H1 (cell line): ENCODE measurements at regions not wholly inside any gene's neighbourhood (a gene's known extent, or its start where the extent isn't known, plus 50 kb on each side); places are given as distances from the start of the nearest gene placed in this dataset.

Experiments used
- CTCF ChIA-PET: fragments of 300-600 bp; sonication (Branson Sonifier 250); formaldehyde crosslinking; loops from one replicate; lab custom pipeline; 2021; ENCODE audit not compliant: partially characterized antibody; lab: Charles Lee
- POLR2A ChIA-PET: fragments of 300-600 bp; sonication (Branson Sonifier 250); formaldehyde crosslinking; loops from one replicate; lab custom pipeline; 2021; ENCODE audit warnings: inconsistent platforms; ENCODE audit not compliant: partially characterized antibody; lab: Charles Lee
- DNase-seq, 2 experiments: peaks; one replicate each; pipeline versions ENCODE4 v3.0.0 to v3.0.0-alpha.2; 2010 to 2022; ENCODE audit warnings: low spot score in 2 of 2, low read depth in 1 of 2, mixed read lengths in 1 of 2
- FAIRE-seq: peaks from 2 replicates; lab custom pipeline; 2011; peaks lifted over from hg19 to GRCh38; lab: Jason Lieb, UNC
- H2AFZ ChIP-seq: 2 replicates; pipeline ENCODE4 v1.8.1; 2012; ENCODE audit warnings: low read length, inconsistent platforms
- H2AK5ac ChIP-seq: 2 replicates; pipeline ENCODE4 v1.6.1; 2013; ENCODE audit warnings: low read depth, low read length
- H2BK120ac ChIP-seq: replicated peaks from 2 replicates; pipeline ENCODE3; 2013; ENCODE audit warnings: low read depth, low read length, inconsistent platforms
- H2BK12ac ChIP-seq: 2 replicates; pipeline ENCODE4 v1.6.1; 2013; ENCODE audit warnings: low read depth, low read length
- H2BK15ac ChIP-seq: 2 replicates; pipeline ENCODE4 v1.6.1; 2013; ENCODE audit warnings: low read length
- H2BK20ac ChIP-seq: 2 replicates; pipeline ENCODE4 v1.6.1; 2013; ENCODE audit warnings: low read length
- H2BK5ac ChIP-seq: 2 replicates; pipeline ENCODE4 v1.6.1; 2013; ENCODE audit warnings: low read depth, low read length
- H3K14ac ChIP-seq: 2 replicates; pipeline ENCODE4 v1.6.1; 2013; ENCODE audit warnings: inconsistent platforms; ENCODE audit not compliant: insufficient read length
- H3K18ac ChIP-seq: 2 replicates; pipeline ENCODE4 v1.6.1; 2013; ENCODE audit warnings: low read length; ENCODE audit errors: extremely low read depth
- H3K23ac ChIP-seq: 2 replicates; pipeline ENCODE4 v1.6.1; 2013; ENCODE audit warnings: inconsistent platforms; ENCODE audit not compliant: insufficient read length
- H3K23me2 ChIP-seq: 2 replicates; pipeline ENCODE4 v1.6.1; 2013; ENCODE audit warnings: low read depth, low read length
- H3K27ac ChIP-seq: 2 replicates; pipeline ENCODE4 v1.6.1; 2011; ENCODE audit warnings: low read depth, low read length, inconsistent platforms
- H3K27me3 ChIP-seq, 4 experiments: replicated peaks in 1 of 4; 1 replicate in 1 of 4; 2 replicates in 3 of 4; pipeline versions ENCODE4 v1.6.1 to v1.8.1; 2011 to 2013; ENCODE audit warnings: low read length in 3 of 4, mild to moderate bottlenecking in 3 of 4, inconsistent platforms in 2 of 4, mixed read lengths in 2 of 4, moderate library complexity in 1 of 4; ENCODE audit not compliant: control insufficient read depth in 3 of 4, insufficient read depth in 3 of 4; ENCODE audit errors: extremely low read depth in 1 of 4
- H3K36me3 ChIP-seq, 4 experiments: 2 replicates each; pipeline versions ENCODE4 v1.6.1 to v1.8.1; 2011 to 2013; ENCODE audit warnings: mild to moderate bottlenecking in 4 of 4, low read length in 3 of 4, moderate library complexity in 2 of 4, control low read depth in 1 of 4, inconsistent platforms in 1 of 4; ENCODE audit not compliant: insufficient read depth in 4 of 4, control insufficient read depth in 2 of 4
- H3K4ac ChIP-seq: replicated peaks from 2 replicates; pipeline ENCODE3; 2013; ENCODE audit warnings: low read length, low read depth, mixed read lengths, inconsistent platforms; ENCODE audit not compliant: insufficient read length
- H3K4me1 ChIP-seq, 4 experiments: replicated peaks in 1 of 4; 1 replicate in 1 of 4; 2 replicates in 3 of 4; pipeline versions ENCODE4 v1.6.1 to v1.8.1; 2011 to 2013; ENCODE audit warnings: low read length in 3 of 4, inconsistent platforms in 2 of 4, mixed read lengths in 1 of 4; ENCODE audit not compliant: insufficient read depth in 4 of 4, control insufficient read depth in 3 of 4
- H3K4me2 ChIP-seq, 2 experiments: 2 replicates each; pipeline versions ENCODE4 v1.6.1 to v1.8.1; 2011 to 2013; ENCODE audit warnings: low read depth in 2 of 2, low read length in 2 of 2, control low read depth in 1 of 2, inconsistent platforms in 1 of 2, mild to moderate bottlenecking in 1 of 2; ENCODE audit not compliant: insufficient read depth in 1 of 2
- H3K4me3 ChIP-seq, 4 experiments: fragments of 200-600, 300-600 bp in 1 of 4; sonication (generic), shearing (Covaris generic), sonication (Bioruptor Twin) in 1 of 4; 2 replicates each; pipeline versions ENCODE4 v1.5.1 to v1.8.1; 2011 to 2016; ENCODE audit warnings: low read length in 4 of 4, low read depth in 3 of 4, control low read depth in 2 of 4, inconsistent platforms in 2 of 4, mild to moderate bottlenecking in 2 of 4, mixed read lengths in 1 of 4, moderate library complexity in 1 of 4; ENCODE audit not compliant: insufficient read depth in 2 of 4; ENCODE audit errors: extremely low read depth in 1 of 4
- H3K56ac ChIP-seq: replicated peaks from 2 replicates; pipeline ENCODE3; 2013; ENCODE audit warnings: low read depth, mild to moderate bottlenecking, mixed read lengths, low read length, inconsistent platforms; ENCODE audit not compliant: insufficient read length
- H3K79me1 ChIP-seq: 2 replicates; pipeline ENCODE4 v1.6.1; 2013; ENCODE audit warnings: low read depth, low read length, control low read depth
- H3K79me2 ChIP-seq, 2 experiments: 2 replicates each; pipeline versions ENCODE4 v1.6.1 to v1.8.1; 2012 to 2013; ENCODE audit warnings: low read length in 2 of 2, mild to moderate bottlenecking in 2 of 2, inconsistent platforms in 1 of 2; ENCODE audit not compliant: insufficient read depth in 2 of 2, control insufficient read depth in 1 of 2
- H3K9ac ChIP-seq, 4 experiments: replicated peaks in 1 of 4; 1 replicate in 1 of 4; 2 replicates in 3 of 4; pipeline versions ENCODE4 v1.6.1 to v1.8.1; 2011 to 2013; ENCODE audit warnings: low read depth in 3 of 4, low read length in 3 of 4, control low read depth in 2 of 4, mild to moderate bottlenecking in 2 of 4, moderate library complexity in 2 of 4, inconsistent platforms in 1 of 4; ENCODE audit errors: extremely low read depth in 1 of 4
- H3K9me3 ChIP-seq, 2 experiments: 2 replicates each; pipeline versions ENCODE4 v1.6.1 to v1.8.1; 2012 to 2013; ENCODE audit warnings: mild to moderate bottlenecking in 2 of 2, moderate library complexity in 2 of 2, control low read depth in 1 of 2, inconsistent platforms in 1 of 2, low read depth in 1 of 2, low read length in 1 of 2, mixed read lengths in 1 of 2; ENCODE audit not compliant: insufficient read depth in 2 of 2
- H4K20me1 ChIP-seq, 2 experiments: replicated peaks in 1 of 2; 2 replicates each; pipeline versions ENCODE3 to v1.8.1; 2011 to 2013; ENCODE audit warnings: inconsistent platforms in 2 of 2, low read length in 2 of 2, mild to moderate bottlenecking in 1 of 2; ENCODE audit not compliant: insufficient read depth in 2 of 2, control insufficient read depth in 1 of 2
- H4K5ac ChIP-seq: 2 replicates; pipeline ENCODE4 v1.6.1; 2013; ENCODE audit warnings: low read length, low read depth, mixed read lengths, inconsistent platforms; ENCODE audit not compliant: insufficient read length
- H4K8ac ChIP-seq: 2 replicates; pipeline ENCODE4 v1.8.0; 2013; ENCODE audit warnings: mild to moderate bottlenecking, moderate library complexity, low read length, inconsistent platforms; ENCODE audit not compliant: insufficient read depth; ENCODE audit errors: extremely low read depth
- H4K91ac ChIP-seq: replicated peaks from 2 replicates; pipeline ENCODE3; 2013; ENCODE audit warnings: low read length, mixed read lengths, inconsistent platforms; ENCODE audit not compliant: insufficient read length
- CHD1 ChIP-seq: IDR thresholded peaks from 2 replicates; pipeline ENCODE4 v1.6.1; 2012; ENCODE audit warnings: low read depth, low read length, improper control_type of control experiment
- EZH2 ChIP-seq: fragments of 200-600 bp; sonication (generic); IDR thresholded peaks from 2 replicates; pipeline ENCODE4 v1.7.1; 2012; ENCODE audit warnings: low read depth, mild to moderate bottlenecking, moderate library complexity, low read length, inconsistent platforms; ENCODE audit not compliant: severe bottlenecking
- SP1 ChIP-seq: IDR thresholded peaks from 2 replicates; pipeline ENCODE4 v1.6.1; 2011; ENCODE audit warnings: low read depth, low read length
- WGBS, 2 experiments: shearing (Covaris generic) in 1 of 2; methylation state at CpG; one replicate each; pipeline versions ENCODE4 v1.1.6 to v1.1.7; 2013 to 2015; ENCODE audit warnings: low lambda C conversion rate in 2 of 2, mixed read lengths in 2 of 2, inconsistent platforms in 1 of 2, low coverage in 1 of 2, missing lambda C conversion rate in 1 of 2; ENCODE audit not compliant: insufficient replicate concordance in 2 of 2, insufficient coverage in 1 of 2, insufficient read length in 1 of 2; ENCODE audit errors: extremely low coverage in 1 of 2, missing lambda C conversion rate in 1 of 2; 5-methylcytosine and 5-hydroxymethylcytosine counted together

DNA sequence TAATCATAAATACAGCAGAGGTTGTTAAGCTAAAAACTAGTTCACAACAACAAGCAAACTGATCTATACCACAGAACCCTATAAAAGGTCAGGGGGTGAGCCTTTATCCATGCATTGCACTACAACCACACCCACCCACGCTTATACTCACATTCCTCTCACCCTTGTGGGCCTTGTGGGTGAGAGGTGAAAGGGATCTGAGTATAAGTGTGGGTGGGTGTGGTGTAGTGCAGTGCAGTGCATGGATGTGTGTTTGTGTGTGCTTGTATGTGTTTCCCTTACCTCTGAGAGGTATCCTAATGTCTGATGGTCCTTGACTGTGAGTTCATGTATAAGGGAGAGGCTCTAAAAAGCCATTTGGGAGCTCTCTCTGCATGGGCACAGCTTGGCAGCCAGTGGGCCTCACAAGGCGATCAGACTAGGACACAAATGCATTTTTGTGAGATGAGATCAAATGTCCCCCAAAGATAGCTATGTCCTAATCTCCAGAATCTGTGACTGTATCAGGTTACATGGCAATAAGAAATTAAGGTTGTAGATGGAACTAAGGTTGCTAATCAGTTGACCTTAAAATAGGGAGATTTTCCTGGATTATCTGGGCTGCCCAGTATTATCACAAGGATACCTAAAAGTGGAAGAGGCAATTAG lies 95.5 kb upstream of the DPT start:
- H3K23ac ChIP-seq, result no peak overlapping the region
- H3K4me3 ChIP-seq, result no peak overlapping the region
- H2BK5ac ChIP-seq, result no peak overlapping the region
- H4K20me1 ChIP-seq, result no peaks in the 10 kb centered on the region
- H3K4me2 ChIP-seq, result no peak overlapping the region
- H4K8ac ChIP-seq, result no peak overlapping the region
- H3K27me3 ChIP-seq, result no peaks in the 10 kb centered on the region
- H3K23me2 ChIP-seq, result no peaks in the 10 kb centered on the region
- H3K4ac ChIP-seq, result no peak overlapping the region
- TF ChIP-seq SP1 (no peak), EZH2 (no peak), CHD1 (no peak)
- no peak overlapping the region for H2AFZ ChIP-seq
- H3K79me2 ChIP-seq, result no peaks in the 10 kb centered on the region
- no peaks in the 10 kb centered on the region; a peak in 1 of 8 replicates for H3K36me3 ChIP-seq
- ChIA-PET CTCF (no interaction called here), POLR2A (no interaction called here)
- H3K9me3 ChIP-seq, result no peaks in the 10 kb centered on the region
- H3K27ac ChIP-seq, result no peak overlapping the region
- no peak overlapping the region for H3K56ac ChIP-seq
- WGBS, 2 experiments, result 88% methylated on average over 2 of the region's 2 CpGs; no CpG with 5 or more reads in 1 of the 2 experiments
- H2AK5ac ChIP-seq, result no peak overlapping the region; the same call in 1 of the 2 replicates
- no peak overlapping the region for H2BK15ac ChIP-seq
- no peak overlapping the region for H4K5ac ChIP-seq
- H2BK120ac ChIP-seq, result no peak overlapping the region
- no peak overlapping the region for H2BK20ac ChIP-seq
- H3K18ac ChIP-seq, result no peak overlapping the region
- no peak overlapping the region for H3K9ac ChIP-seq
- H2BK12ac ChIP-seq, result no peak overlapping the region
- no peak for DNase-seq
- peaks cover 0 to 2% (median 0%) of the 10 kb centered on the region in 4 experiments; a peak in 1 of 7 replicates for H3K4me1 ChIP-seq
- FAIRE-seq, result no peak
- no peak overlapping the region for H4K91ac ChIP-seq
- no peaks in the 10 kb centered on the region for H3K79me1 ChIP-seq
- no peak overlapping the region for H3K14ac ChIP-seq
